Brain microvascular endothelial cell (primary cell): ENCODE measurements at regions not wholly inside any gene's neighbourhood (a gene's known extent, or its start where the extent isn't known, plus 50 kb on each side); places are given as distances from the start of the nearest gene placed in this dataset.

Experiments
- DNase-seq: peaks from one replicate; pipeline ENCODE4 v3.0.0-alpha.2; 2020
- H3K27ac ChIP-seq: fragments of 250-450 bp; sonication (Bioruptor Pico); 2 replicates; pipeline ENCODE4 v1.5.1; 2020; ENCODE audit warnings: mild to moderate bottlenecking, moderate library complexity
- H3K27me3 ChIP-seq: fragments of 250-450 bp; sonication (Bioruptor Pico); replicated peaks from 2 replicates; pipeline ENCODE4 v1.5.1; 2020; ENCODE audit warnings: mild to moderate bottlenecking
- H3K36me3 ChIP-seq: fragments of 250-450 bp; sonication (Bioruptor Pico); replicated peaks from 2 replicates; pipeline ENCODE4 v1.5.1; 2020; ENCODE audit warnings: mild to moderate bottlenecking
- H3K4me3 ChIP-seq: 2 replicates; pipeline ENCODE4 v1.5.1; 2011; ENCODE audit warnings: low read depth, mild to moderate bottlenecking, control low read depth, low read length, moderate library complexity
- CTCF ChIP-seq: IDR thresholded peaks from 2 replicates; pipeline ENCODE4 v1.5.1; 2011; ENCODE audit warnings: low read depth, mild to moderate bottlenecking, moderate library complexity, low read length, control low read depth, inconsistent platforms; ENCODE audit errors: missing control alignments
- in situ Hi-C: cut with HindIII; loops from 2 replicates; pipeline ENCODE4 v1.10.0; 2017; ENCODE audit warnings: low sequenced_read_pairs, low pct_ligation_motif_present

DNA sequence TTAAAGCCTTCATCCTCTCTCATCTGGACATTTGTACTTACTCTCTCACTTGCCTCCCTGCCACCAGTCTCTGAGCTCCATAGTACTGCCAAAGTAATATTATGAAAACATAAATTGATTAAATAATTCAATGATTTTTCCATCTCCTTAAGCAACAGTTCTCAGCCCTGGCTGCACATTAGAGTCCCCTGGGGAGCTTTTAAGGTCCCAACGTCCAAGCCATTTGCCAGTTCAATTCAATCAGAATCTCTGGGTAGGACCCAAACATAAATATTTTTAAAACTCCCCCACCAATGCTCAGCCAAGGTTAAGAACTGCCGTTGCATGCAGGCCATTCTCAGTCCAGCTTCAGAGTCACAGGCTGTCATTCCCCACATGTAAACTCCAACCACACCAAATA lies 114.4 kb upstream of the BMAL1 start:
- TF ChIP-seq CTCF = no peak
- no peak overlapping the region for H3K4me3 ChIP-seq
- in situ Hi-C loops = loop anchor here (25.0 kb wide), 1 partner anchor 201 kb away; no protein-coding TSS in a partner anchor
- no peaks in the 10 kb centered on the region for H3K36me3 ChIP-seq
- DNase-seq = no peak
- H3K27me3 ChIP-seq = peaks cover 12% of the 10 kb centered on the region
- H3K27ac ChIP-seq = no peak overlapping the region

DNA sequence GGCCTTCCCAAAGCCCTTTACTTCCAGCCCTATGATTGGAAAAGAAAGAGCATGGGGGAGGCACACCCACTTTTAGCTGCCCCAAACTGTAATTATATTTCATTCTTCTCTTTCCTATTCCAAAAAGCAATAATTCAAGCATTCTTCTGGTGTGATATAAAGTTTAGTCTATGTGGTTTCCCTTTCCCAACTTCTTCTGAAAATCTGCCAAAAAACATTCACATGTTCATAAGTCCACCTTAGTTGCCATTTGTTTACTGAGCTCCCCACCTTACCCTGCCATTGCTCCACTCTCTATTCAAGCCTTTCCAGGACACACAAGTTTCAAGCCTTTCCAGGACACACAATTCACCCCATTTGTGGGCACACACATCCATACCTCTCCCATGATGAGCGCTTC lies 111.6 kb upstream of the BMAL1 start:
- in situ Hi-C loops = loop anchor here (25.0 kb wide), 1 partner anchor 204 kb away; no protein-coding TSS in a partner anchor
- no peak for DNase-seq
- no peak for TF ChIP-seq CTCF

GRCh38 chr11:13168271-13168670 lies 109.3 kb upstream of the BMAL1 start:
- in situ Hi-C loops = loop anchor here (25.0 kb wide), 1 partner anchor 206 kb away; no protein-coding TSS in a partner anchor
- TF ChIP-seq CTCF = no peak
- H3K27me3 ChIP-seq = no peaks in the 10 kb centered on the region
- no peak for DNase-seq
- H3K36me3 ChIP-seq = no peaks in the 10 kb centered on the region
- no peak overlapping the region for H3K4me3 ChIP-seq
- H3K27ac ChIP-seq = no peak overlapping the region

More for the DNA sequence above, 111.6 kb upstream of the BMAL1 start:
- Histone ChIP-seq H3K36me3 (no peaks in the 10 kb centered on the region), H3K4me3 (no peak overlapping the region), H3K27me3 (no peaks in the 10 kb centered on the region), H3K27ac (no peak overlapping the region)

DNA sequence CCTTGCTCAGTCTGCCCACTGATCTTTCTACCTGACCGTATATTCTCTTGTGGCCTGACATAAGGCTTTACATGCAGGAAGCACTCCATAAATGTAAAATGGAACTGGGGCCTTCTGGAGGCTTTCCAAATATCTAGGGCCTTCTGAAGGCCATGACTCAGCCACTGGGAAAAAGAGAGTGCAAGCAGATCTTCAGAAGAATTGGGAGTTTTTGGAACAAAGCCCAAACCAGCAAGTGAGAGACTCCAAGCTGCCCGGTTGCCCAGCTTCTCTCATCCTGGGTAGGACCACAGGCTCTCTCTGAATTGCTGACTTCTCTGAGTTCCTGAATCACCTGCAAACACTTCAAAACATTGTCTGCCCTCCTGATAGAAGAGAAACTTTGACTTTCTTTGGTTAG lies 107.9 kb upstream of the BMAL1 start:
- no peak overlapping the region for H3K4me3 ChIP-seq
- H3K27me3 ChIP-seq = no peaks in the 10 kb centered on the region
- no peak overlapping the region for H3K27ac ChIP-seq
- DNase-seq = peak; percentile 79
- in situ Hi-C loops = loop anchor here (25.0 kb wide), 1 partner anchor 207 kb away; no protein-coding TSS in a partner anchor
- H3K36me3 ChIP-seq = no peaks in the 10 kb centered on the region
- no peak for TF ChIP-seq CTCF

- Histone ChIP-seq H3K27me3 (peaks cover 3% of the 10 kb centered on the region), H3K4me3 (no peak overlapping the region), H3K27ac (no peak overlapping the region), H3K36me3 (no peaks in the 10 kb centered on the region)
- in situ Hi-C loops = loop anchor here (25.0 kb wide), 1 partner anchor 212 kb away; no protein-coding TSS in a partner anchor
- no peak for TF ChIP-seq CTCF
- no peak for DNase-seq
Measured at GRCh38 chr11:13174090-13174489, 103.5 kb upstream of the BMAL1 start.
